Fibroblast of the aortic adventitia (primary cell): ENCODE measurements at regions not wholly inside any gene's neighbourhood (a gene's known extent, or its start where the extent isn't known, plus 50 kb on each side); places are given as distances from the start of the nearest gene placed in this dataset.

Experiments used
- DNase-seq: peaks from one replicate; pipeline ENCODE4 v3.0.0-alpha.2; 2010; ENCODE audit warnings: low read depth
- H3K4me3 ChIP-seq: 2 replicates; pipeline ENCODE4 v1.5.1; 2011; ENCODE audit warnings: low read depth, mild to moderate bottlenecking, control low read depth, low read length, moderate library complexity
- TF ChIP-seq, protein P1 (sequence below): IDR thresholded peaks from 2 replicates; pipeline ENCODE4 v1.5.1; 2011; ENCODE audit warnings: mild to moderate bottlenecking, low read length, control low read depth, inconsistent platforms; ENCODE audit not compliant: insufficient read depth

GRCh38 chr1:213474054-213474453 is 423.0 kb downstream of the RPS6KC1 start:
- TF ChIP-seq, protein P1, sequence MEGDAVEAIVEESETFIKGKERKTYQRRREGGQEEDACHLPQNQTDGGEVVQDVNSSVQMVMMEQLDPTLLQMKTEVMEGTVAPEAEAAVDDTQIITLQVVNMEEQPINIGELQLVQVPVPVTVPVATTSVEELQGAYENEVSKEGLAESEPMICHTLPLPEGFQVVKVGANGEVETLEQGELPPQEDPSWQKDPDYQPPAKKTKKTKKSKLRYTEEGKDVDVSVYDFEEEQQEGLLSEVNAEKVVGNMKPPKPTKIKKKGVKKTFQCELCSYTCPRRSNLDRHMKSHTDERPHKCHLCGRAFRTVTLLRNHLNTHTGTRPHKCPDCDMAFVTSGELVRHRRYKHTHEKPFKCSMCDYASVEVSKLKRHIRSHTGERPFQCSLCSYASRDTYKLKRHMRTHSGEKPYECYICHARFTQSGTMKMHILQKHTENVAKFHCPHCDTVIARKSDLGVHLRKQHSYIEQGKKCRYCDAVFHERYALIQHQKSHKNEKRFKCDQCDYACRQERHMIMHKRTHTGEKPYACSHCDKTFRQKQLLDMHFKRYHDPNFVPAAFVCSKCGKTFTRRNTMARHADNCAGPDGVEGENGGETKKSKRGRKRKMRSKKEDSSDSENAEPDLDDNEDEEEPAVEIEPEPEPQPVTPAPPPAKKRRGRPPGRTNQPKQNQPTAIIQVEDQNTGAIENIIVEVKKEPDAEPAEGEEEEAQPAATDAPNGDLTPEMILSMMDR = no peak
- DNase-seq = no peak

DNA sequence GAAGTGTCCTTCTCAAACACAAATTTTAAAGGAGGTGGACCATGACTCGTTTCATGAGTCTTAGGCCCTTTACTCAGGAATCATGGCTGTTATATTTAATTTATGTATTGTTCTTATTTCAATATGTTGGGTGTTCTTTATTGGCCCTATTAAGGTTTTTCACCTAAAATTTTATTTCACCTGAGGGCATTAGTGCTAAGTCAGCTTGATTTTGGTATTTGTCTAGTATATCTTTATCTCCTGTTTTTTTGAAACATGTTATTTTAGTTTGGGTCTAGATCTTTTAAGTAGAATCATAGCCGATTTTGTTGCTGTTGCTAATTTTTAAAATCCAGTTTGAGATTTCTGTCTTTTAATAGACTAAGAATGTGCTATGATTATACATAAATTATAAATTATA is 430.4 kb downstream of the RPS6KC1 start:
- TF ChIP-seq, protein P1 = no peak
- DNase-seq = no peak
- H3K4me3 ChIP-seq = no peak overlapping the region

More at GRCh38 chr1:213474054-213474453, 423.0 kb downstream of the RPS6KC1 start:
- H3K4me3 ChIP-seq = no peak overlapping the region

DNA sequence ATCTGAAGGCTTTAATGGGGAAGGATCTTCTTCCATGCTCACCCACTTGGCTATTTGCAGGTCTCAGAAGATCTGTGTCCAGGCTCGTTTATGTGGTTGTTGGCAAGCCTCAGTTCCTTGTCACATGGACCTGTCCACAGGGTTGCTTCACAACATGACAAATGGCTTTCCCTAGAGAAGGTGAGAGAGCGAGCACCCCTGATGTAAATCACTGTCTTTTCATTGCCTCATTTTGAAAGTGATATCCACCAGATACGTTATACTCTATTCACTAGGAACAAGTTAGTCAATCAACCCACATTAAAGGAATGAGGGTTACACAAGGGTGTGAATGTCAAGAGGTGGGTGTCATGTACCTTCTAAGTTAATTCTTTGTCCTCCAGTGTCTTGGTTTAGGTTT is 433.3 kb downstream of the RPS6KC1 start:
- no peak overlapping the region for H3K4me3 ChIP-seq
- TF ChIP-seq, protein P1 = no peak
- no peak for DNase-seq

DNA sequence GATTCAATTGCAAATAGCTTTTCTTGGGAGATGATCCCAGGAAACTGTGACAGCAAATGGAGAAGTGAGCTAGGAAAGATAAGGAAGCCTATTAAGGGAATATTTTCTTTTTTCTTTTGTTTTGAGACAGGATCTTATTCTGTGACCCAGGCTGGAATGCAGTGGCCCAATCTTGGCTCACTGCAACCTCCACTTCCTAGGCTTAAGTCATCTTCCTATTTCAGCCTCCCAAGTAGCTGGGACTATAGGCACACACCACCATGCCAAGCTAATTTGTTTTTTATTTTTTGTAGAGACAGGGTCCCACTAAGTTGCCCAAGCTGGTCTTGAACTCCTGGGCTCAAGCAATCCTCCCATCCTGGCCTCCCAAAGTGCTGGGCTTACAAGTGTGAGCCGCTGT is 433.7 kb downstream of the RPS6KC1 start:
- TF ChIP-seq, protein P1 = no peak
- H3K4me3 ChIP-seq = no peak overlapping the region
- DNase-seq = no peak

- TF ChIP-seq, protein P1 = no peak
- DNase-seq = no peak
- H3K4me3 ChIP-seq = no peak overlapping the region
Observed at GRCh38 chr1:213486488-213486887, 435.4 kb downstream of the RPS6KC1 start.

- TF ChIP-seq, protein P1 = no peak
- no peak for DNase-seq
- no peak overlapping the region for H3K4me3 ChIP-seq
Observed at GRCh38 chr1:213491468-213491867, 440.4 kb downstream of the RPS6KC1 start.
